ENCODE measurements at regions not wholly inside any gene's neighbourhood (a gene's known extent, or its start where the extent isn't known, plus 50 kb on each side); places are given as distances from the start of the nearest gene placed in this dataset.

DNA sequence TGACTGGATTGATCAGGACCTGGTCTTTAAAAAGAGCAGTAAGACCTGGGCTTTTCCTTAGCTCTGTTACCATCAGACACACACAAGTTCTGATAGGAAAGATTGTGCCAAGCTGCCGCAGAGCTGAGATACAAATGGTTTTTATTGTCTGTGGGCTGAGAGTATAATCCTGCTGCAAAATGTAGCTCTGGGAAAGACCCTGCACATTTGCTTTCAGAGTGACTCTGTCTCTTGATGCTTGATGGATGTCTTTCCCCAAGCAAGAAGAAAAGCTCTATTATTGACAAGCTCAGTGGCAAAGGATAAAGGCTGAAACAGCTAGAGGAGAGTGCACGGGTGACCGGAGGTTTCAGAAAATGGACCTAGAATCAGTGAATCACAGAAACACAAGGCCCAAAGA, 95.3 kb upstream of the PARD3B start:
- no peak for TF ChIP-seq CTCF (IDR thresholded peaks at IDR 0.05)
- TF ChIP-seq POLR2A (IDR thresholded peaks at IDR 0.05): no peak
